ENCODE measurements at regions not wholly inside any gene's neighbourhood (a gene's known extent, or its start where the extent isn't known, plus 50 kb on each side); places are given as distances from the start of the nearest gene placed in this dataset.

DNA sequence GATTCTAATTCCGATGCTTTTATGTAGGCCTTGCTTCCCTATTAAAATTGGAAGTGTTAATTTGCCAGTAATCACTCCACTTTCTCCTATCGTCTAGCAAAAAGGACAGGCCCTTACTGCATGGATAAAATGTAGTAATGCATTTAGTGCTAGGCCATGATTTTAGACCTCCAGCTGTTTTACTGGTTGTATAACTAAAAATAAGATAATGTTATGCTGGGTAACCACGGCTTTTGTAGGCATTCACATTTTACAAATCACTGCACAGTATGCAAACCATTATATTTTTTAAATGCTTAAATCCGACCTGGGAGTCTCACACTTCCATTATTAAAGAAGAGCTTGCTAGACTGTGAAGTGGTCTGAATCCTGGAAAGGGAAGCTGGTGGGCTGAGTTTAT, 179.5 kb downstream of the TFAP2A start:
- DNase-seq: no peak

DNA sequence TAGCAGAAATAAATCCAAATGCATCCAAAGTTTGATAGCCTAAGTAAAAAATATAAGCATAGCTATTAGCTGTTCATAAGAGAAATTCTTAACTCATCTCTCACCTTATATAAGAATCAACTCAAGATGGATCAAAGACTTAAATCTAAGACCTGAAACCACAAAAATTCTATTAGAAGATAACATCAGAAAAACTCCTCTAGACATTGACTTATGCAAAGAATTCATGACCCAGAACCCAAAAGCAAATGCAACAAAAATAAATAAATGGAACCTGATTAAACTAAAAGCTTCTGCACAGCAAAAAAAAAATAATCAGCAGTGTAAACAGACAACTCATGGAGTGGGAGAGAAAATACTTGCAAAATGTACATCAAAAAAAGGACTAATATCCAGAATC, 184.3 kb downstream of the TFAP2A start:
- DNase-seq: no peak

DNA sequence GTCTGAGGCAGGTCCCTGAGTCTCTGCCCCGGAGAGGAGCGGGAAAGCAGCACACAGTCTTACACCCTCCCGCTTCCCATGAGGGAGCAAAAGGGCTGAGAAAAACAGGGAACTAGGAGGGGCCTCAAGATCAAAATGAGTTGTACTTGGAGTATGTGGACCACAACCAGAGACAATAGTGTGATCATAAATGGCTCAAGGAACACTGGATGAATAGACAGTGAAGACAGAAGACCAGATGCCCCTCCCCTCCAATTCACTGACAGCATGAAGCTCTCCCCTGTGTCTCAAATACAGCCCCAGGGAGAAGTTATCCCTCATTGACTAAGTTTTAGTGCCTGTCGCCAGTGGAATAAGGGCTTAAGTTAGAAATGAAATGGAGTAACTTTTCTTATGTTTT, 191.0 kb downstream of the TFAP2A start:
- no peak for DNase-seq

DNA sequence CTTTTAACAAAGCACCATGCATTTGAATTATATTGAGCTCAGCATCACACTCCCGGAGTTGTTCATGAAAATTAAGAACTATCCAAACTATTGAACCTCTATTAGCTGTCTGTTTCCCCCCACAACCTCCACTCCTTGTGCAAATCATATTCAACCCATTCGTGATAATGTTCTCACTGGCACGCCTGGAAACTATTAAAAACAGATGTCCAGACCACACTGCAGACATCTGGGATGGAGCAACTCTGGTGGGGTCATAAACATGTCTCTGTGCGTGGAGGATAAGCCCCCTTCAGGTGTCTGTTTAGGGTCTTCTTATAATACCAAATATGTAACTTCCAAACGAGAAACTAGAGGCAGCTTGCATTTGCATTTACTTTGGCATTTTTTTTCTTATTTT, 193.7 kb downstream of the TFAP2A start:
- DNase-seq: no peak

DNA sequence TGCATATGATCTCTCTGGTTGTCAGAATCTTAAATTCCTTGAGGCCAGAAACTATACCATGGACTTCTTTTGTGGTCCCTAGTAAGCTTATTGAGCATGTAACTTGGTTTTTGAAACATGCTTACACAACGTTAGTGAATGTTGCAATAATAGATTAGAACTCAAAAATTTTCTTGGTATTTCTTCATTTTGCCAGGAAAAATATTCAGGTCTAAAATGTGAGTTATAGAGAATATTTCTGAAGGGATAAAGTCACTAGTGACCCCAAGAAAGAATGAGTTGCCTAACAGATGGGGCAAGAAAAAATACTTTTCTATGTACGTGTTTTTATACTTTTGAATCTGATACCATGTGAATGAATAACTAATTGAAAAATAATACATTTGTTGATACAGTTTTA, 195.4 kb downstream of the TFAP2A start:
- peak; percentile 5 for DNase-seq

DNA sequence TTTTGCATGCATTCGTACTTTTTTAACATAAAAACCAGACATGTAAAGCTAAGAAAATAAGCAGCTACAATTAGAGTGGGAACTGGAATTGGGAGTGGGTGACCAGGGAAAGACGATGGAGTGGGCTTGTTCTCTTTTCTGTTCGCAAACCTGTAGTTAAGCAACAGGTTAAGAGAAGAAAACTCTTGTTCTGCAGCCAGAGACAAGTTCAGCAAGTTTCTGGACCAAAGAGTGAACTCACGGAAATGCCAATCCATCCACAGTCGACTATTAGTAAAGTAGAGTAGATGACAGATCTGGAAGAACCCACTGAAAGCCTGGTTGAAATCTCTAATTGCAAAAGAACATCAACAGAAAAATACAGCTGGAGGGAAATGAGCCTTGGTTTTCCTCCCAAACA, 197.8 kb downstream of the TFAP2A start:
- no peak for DNase-seq

DNA sequence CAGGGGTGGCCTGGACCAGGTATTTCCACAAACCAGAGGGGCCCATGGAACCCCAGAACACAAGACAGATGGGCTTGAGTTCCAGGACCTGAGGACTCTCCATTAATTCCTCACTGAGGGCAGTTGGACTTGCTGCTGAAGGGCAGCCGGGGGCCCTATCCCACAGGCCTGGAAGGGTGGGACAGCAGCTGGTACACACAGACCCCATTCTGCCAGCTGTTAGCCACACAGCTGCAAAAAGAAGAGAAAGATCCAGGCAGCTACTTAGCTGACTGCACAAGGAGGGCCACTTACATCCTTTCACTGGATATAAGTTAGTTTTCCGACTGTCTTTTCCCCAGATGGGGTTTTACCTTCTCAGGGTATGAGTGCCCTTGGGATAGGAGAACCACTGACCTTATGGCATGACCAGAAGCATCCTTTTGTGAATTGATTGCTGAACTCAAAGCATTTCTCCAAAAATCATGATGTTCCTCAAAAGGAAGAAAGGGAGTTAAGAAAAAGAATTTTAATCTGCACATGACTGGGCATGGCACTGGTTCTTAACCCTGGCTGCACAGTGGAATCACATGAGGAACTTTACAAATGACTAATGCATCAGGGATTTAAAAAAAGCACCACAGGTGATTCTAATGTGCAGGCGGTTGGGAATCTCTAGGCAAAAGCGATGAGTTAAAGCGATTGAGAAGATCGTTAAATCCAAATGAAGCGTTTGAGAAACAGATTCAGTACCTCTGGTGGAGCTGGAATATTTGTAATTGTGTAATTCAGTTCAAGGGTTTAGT, 199.4 kb downstream of the TFAP2A start:
- DNase-seq: no peak

DNA sequence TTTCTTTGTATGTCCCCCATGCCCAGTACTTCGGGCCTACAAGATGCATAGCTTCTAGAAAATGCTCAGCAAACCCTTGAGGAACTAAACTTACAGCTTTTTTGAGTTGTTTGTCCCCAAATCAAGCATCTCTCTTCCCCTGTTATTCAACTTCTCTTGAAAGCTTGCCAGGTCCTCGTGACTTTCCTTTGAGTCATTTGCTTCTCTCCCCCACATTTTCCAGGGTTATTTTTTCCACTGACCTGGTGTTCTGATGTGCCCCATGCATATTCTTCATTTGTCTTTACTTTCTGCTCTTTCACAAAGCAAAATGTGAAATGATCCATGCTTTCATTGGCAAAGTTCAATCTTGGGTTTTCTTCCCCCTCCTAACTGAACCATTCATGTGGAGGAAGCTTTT, 204.8 kb downstream of the TFAP2A start:
- DNase-seq: no peak

DNA sequence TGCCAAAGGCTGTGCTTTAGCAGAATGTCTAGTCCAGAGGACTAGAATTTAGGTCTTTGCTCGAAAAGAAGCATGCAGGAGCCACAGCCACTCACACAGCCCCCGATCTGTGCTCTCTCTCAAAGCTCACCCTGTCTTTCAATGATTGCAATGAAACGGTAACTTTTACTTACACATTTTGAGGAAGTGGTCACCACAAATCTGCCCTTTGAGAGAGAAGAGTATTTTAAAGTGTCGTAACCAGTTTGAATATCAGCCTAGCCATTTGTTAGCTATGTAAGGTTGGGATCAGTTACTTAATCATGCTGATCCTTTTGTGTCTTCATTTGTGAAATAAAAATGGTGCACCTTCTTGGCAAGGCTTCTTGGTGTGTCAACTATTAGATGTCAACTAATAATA, 209.0 kb downstream of the TFAP2A start:
- DNase-seq: no peak

DNA sequence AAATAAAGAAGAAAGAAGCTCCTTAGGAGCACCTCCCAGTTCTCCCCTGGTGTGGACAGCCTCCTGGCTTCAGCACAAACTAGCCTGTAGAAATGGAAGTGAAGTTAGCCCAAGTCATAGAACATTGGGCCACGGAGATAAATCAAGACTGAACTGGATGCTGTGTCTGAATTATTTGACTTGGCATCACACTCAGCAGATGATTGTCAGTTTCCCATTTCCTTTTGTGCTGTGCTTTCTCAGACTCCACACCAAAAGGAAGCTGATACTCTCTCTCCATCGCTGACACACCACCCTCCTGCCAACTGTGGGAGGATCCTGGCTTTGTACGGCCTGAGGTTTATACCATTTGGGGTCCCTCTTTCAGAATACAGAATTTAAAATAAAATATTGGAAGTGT, 209.8 kb downstream of the TFAP2A start:
- no peak for DNase-seq

DNA sequence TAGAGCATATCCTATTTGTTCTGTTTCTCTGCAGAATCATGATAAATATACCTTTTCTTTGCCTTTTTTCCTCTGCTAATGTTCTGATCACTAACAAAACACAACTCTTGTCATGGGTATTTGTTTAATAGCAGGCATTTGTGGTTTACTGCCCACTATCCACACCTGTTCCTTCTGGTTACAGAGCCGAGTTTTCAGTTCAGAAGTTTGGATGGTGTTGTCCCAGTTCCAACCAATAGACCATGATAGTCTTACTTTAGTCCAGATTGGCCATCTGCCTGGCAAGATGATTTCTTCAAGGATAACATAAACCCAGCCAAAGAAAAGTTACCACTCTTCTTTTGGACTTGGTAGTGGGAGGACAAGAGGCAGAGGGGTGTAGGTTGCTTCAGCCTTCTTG, 211.2 kb downstream of the TFAP2A start:
- no peak for DNase-seq

DNA sequence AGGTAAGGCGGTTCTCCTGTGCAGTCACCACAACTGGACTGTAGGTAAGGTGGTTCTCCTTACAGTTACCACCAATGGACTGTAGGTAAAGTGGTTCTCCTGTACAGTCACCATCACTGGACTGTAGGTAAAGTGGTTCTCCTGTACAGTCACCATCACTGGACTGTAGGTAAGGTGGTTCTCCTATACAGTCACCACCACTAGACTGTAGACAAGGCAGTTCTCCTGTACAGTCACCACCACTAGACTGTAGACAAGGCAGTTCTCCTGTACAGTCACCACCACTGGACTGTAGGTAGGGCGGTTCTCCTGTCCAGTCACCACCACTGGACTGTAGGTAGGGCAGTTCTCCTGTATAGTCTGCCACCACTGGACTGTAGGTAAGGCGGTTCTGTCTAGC, 212.3 kb downstream of the TFAP2A start:
- no peak for DNase-seq

DNA sequence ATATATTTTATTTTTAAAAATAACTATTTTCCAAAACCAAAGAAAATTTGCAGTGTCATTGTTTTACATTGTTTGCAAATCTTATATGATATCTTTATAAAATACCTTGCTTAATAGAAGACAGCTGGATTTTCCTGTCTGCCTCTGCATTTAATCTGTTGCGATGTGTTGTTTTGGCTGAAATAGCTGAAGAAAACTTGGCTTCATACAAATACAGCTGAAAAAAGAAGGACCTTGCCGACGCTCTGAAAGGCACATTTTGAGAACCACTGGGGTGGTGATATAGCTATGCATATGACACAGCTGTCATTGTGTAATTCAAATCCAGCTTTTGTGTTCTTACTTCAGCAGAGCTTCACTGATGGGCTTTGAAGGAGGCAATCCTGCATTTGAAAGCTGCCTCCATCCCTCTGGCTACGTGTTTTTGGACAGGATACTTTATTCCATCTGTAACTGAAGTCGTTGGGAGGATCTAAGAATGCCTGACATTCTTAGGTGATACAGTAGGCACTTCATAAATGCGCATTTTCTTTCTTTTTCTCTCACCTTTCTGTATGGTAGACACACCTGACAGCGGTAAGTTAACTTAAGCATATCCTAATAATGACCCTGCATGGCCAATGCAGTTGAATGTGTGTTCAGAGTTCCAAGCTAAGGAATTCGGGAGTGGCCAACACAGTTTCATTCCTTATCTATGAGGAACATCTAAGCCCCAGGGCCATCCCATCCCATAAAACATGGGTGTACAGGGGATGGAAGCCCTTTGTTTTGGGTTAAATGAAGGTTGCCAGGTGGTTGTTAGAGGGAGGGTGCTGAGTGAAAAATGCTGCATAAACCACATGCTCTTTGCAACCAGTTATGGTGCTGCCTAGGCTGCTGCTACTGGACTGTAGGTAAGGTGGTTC, 213.0 kb downstream of the TFAP2A start:
- DNase-seq: no peak

DNA sequence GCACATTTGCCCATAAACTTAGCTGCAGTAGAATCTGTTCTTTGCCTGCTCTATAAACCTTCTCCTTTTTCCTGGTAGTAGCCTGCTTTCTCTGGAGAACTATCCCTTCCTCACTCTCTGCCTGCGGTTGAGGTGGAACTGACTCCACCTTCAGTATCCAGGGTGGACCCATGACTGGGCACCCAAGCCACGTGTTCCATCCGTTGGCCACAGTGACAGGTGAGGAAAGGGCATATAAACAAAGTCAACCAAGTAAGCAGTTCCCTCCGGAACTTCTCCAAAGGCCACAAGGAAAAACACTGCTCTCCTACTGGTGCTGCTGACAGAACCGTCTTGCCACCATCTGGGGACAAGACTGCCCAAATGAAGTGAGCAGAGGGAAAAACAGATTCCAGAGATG, 218.8 kb downstream of the TFAP2A start:
- DNase-seq: no peak

DNA sequence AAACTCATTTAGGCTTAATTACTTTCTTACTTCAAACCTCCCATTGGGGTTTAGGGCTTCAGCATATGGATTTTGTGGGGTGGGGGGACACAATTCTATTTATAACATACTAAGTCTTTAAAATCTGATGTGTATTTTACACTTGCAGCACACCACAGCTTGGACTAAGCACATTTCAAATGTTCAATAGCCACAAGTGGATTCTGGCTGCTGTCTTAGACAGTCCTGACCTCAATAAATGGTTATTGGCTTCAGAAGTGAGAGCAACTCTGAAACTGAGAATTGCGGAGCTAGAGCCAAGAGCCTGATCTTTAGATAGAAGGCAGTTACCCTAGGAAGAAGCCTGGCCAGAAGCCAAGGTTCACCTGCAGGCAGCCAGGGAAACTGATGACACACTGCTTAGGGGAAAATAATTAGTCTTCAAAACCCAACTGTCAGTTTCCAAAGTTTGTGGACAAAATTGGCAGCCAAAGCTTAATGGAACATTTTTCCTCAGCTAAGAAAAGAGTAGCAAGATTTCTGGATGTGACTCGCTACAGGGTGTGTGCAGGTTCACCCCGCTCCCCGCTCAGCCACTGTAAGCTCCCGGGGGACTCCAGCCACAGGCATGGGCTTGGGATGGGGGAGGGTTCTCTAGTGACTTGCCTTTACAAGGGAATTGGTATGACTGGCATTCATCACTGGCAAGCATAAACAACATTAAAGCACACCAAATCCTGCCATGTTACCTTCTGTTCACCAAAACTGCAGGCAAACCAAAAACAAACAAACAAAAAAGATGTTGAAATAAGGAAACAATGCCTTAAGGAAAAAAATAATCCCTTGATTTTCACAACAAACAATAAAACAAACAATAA, 219.8 kb downstream of the TFAP2A start:
- DNase-seq: no peak

DNA sequence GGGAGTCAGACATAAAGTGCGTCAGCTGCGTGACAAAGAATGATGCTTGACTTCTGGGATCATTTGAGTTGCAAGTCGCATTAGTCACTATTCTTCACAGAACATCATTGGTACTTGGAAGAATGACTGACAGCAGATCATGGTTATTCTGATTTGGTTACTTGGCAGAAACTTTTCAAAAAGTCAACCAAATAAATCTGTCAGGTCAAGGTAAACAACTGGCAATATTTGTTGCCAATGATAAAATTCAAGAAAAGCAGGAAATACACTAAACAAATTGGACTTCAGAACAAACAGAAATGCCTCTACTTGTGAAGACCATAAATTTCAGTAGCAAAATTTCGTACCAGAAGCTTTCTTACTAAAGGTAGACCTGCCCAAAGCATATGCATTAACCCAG, 221.6 kb downstream of the TFAP2A start:
- no peak for DNase-seq

DNA sequence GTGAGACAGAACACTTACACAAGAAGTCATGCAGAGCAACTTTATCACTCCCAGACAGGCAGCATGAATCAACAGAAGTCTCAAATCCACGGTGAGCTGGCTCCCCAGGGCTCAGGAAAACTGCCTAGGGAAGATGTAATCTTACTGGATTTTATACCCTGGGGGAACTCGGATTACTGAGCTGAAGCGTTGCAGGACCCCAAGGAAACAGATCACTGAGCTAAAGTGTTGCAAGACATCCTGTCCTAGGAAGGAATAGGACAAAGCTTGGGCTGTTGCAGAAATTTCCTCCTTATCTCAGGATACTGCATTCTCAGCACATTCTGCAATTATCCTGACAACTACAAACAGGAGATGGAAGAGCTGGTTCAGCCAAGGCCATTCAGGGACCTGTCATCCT, 224.8 kb downstream of the TFAP2A start:
- peak; percentile 6 for DNase-seq

DNA sequence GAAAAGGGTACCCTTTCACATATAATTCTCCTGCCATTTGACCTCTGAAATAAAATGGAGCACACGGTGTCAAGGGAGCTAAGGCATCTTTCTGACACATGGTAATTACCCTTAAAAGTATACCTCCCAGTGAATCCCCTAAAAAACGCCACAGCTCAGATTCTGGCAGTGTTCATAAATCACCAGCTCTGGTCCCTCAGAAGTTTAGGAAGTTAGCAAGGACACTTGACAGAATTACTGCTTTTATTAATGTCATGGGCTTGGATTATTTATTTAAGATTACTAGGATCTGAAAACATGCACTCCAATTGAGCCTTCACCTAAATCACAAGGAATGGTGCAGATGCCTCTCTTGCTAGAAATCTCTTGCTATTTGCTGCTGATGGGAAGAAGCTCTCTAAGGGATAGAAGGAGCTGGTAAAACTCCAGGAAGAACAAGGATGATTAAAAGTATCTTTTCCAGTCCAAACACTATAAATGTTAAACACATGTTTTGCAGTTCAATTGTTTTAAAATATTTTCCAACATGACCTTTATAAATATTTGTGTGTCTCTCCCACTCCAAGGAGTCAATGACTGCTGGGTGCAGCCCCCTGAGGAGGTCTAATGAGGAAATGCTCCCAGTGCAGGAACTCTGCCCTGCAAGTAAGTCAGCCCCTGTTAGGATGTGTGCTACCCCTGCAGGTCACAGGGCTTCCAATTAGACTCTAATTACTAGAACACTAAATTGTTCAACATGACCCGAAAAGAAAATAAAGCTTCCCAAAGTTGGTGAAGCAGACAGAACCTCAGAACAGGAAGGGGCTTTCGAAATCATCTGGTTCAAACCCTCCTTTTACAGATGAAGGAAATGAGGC, 230.3 kb downstream of the TFAP2A start:
- DNase-seq: no peak

DNA sequence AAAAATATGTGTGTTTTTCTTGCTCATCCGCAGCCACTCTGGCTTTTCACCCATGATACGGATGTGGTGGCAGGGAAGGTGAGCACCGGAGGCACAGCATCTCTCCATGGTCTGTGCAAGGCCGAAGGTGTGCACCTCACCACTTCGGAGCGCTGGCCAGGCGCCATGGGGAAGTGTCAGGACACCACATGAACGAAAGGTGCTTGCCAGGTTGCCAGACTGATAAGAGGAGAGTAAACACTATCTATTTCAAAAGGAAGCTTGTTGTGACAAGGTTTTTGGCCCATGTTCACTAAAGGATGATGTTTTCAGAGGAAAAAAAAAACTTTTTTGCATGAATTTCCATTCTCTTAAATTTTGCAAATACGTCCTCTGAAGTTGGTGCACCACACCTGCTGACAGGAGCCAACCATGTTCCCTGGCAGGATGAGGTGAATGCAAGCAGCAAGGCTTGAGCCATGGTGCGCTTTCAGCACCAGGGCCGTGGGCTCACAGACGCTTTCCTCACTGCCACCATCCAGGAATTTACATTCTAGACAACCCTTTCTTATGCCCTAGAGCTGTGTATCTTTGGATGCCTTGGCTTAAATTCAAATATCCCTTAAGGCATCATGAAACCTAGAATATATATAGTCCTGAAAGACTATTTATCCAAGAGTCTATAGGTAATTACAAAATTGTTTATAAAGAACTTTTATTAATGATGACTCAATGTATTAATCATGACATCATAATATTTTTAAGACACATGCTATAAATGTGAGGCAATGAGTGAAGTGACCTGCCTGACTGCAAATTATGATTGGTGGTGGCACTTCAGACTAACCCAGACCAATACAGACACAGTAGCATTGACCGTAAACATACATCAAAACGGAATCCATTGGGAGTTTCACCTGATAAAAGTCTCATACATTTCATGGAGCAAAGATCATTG, 234.5 kb downstream of the TFAP2A start:
- no peak for DNase-seq

DNA sequence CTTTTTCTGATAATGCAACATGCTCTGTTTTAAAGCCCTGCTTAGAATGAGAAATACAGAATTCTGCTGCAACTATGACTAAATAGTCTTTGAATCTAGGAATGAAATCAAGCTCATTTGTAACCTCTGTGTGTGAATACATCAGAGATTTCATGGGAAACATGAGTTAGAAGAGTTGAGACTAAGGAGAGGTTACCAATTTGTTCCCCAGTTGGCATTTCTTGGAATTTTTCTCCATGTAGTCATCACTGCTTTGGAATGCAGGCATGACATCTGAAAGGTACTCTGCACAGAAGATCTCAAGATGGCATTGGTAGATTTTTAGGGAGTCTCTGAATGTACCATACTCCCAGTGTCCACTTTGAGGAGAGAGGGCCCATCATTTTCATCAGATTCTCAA, 237.2 kb downstream of the TFAP2A start:
- DNase-seq: no peak

DNA sequence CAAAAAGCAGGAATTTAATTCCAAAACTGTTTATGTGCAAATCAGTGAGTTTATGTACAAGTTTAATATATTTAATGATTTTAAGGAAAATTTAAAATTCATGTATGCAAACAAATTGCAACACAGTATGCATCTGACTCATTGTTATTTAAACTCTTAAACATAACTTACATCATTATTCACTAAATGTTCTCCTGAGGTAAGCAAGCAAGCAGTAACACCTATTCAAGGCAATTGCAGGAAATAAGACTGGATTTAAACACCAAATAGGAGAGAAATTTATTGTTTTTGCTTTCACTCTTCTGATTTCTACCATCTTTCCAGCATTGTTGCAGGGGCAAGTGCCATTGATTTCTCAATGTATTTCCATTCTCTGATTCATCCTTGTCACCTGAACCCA, 239.5 kb downstream of the TFAP2A start:
- no peak for DNase-seq
